ENCODE measurements at regions not wholly inside any gene's neighbourhood (a gene's known extent, or its start where the extent isn't known, plus 50 kb on each side); places are given as distances from the start of the nearest gene placed in this dataset.
A peak's percentile ranks its signal among the peaks of the same experiment; 100 is the strongest.
"Not testable (repeated sequence)": the region's sequence is repeated elsewhere in the genome, so short reads cannot be mapped to it uniquely, and the experiment has no call there.

- not testable (repeated sequence) for DNase-seq
Observed at GRCh38 chr1:206256935-206257334, 53.6 kb downstream of the SRGAP2 start.

- not testable (repeated sequence) for DNase-seq
Observed at GRCh38 chr1:206261473-206261872, 58.1 kb downstream of the SRGAP2 start.

GRCh38 chr1:206262424-206262823 is 59.1 kb downstream of the SRGAP2 start:
- DNase-seq: not testable (repeated sequence)

GRCh38 chr1:206264916-206265315 is 61.6 kb downstream of the SRGAP2 start:
- not testable (repeated sequence) for DNase-seq

GRCh38 chr1:206271153-206271552 is 67.8 kb downstream of the SRGAP2 start:
- not testable (repeated sequence) for DNase-seq

GRCh38 chr1:206273104-206273503 is 69.8 kb downstream of the SRGAP2 start:
- not testable (repeated sequence) for DNase-seq

GRCh38 chr1:206276143-206276542 is 72.8 kb downstream of the SRGAP2 start:
- DNase-seq: not testable (repeated sequence)

- DNase-seq: not testable (repeated sequence)
Observed at GRCh38 chr1:206278683-206279082, 75.3 kb downstream of the SRGAP2 start.

- not testable (repeated sequence) for DNase-seq
Observed at GRCh38 chr1:206280683-206281082, 77.3 kb downstream of the SRGAP2 start.

GRCh38 chr1:206281912-206282654 is 78.7 kb downstream of the SRGAP2 start:
- DNase-seq: not testable (repeated sequence)

- not testable (repeated sequence) for DNase-seq
Observed at GRCh38 chr1:206285024-206285960, 82.0 kb downstream of the SRGAP2 start.

GRCh38 chr1:206287759-206288158 is 84.4 kb downstream of the SRGAP2 start:
- DNase-seq: not testable (repeated sequence)

- DNase-seq: not testable (repeated sequence)
Observed at GRCh38 chr1:206288453-206288852, 85.1 kb downstream of the SRGAP2 start.

- DNase-seq: not testable (repeated sequence)
Observed at GRCh38 chr1:206297145-206298031, 94.0 kb downstream of the SRGAP2 start.

- not testable (repeated sequence) for DNase-seq
Observed at GRCh38 chr1:206298032-206298392, 94.7 kb downstream of the SRGAP2 start.

GRCh38 chr1:206299181-206299791 is 95.9 kb downstream of the SRGAP2 start:
- DNase-seq: not testable (repeated sequence)

- not testable (repeated sequence) for DNase-seq
Observed at GRCh38 chr1:206299942-206300341, 96.6 kb downstream of the SRGAP2 start.

GRCh38 chr1:206302056-206302455 is 98.7 kb downstream of the SRGAP2 start:
- DNase-seq: not testable (repeated sequence)

- DNase-seq: not testable (repeated sequence)
Observed at GRCh38 chr1:206307442-206307841, 104.1 kb downstream of the SRGAP2 start.

- not testable (repeated sequence) for DNase-seq
Observed at GRCh38 chr1:206310948-206311347, 107.6 kb downstream of the SRGAP2 start.

GRCh38 chr1:206311611-206312273 is 108.4 kb downstream of the SRGAP2 start:
- peak; percentile 46 for DNase-seq

Data from right forelimb (tissue), 1 donor.